GF-D8 (cell line): ENCODE measurements at regions not wholly inside any gene's neighbourhood (a gene's known extent, or its start where the extent isn't known, plus 50 kb on each side); places are given as distances from the start of the nearest gene placed in this dataset.

Source experiments
- DNase-seq: peaks from one replicate; lab custom pipeline; 2025; lab: John Stamatoyannopoulos, UW

DNA sequence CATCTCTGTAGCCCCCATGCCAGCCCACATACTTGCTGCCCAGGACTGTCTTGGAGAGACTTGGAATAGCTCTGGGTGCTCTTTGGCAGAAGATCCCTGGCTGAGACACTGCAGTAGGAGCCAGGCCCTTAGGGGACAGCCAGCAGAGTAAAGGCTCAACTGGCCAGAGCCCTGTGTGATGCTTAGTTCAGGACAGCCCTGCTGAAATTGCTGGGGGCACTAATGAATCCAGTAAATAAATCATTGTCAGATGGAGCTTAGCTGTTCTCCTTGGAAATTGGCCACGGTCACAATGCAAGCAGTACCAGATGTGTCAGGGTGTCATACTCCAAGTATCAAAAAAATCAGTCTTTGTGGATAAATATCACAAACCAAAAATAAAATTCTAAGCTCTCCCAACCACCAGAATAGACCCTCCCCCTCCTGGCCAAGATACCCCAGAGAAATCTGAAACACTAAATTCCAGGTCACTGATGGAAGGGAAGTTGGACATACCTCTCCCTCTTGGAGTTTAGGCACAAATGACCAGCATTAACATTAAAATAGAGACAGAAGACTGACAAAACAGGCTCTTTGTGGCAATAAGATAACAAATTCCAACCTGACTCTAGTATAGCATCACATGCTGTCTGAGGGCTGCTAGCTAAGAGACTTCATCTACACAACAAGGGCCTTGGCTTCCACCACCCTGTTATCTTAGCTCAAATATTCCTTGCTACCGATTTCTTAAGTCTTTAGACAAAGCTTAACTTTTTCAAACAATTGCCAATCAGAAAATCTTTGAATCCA lies 83.2 kb upstream of the DNAH14 start:
- no peak for DNase-seq

DNA sequence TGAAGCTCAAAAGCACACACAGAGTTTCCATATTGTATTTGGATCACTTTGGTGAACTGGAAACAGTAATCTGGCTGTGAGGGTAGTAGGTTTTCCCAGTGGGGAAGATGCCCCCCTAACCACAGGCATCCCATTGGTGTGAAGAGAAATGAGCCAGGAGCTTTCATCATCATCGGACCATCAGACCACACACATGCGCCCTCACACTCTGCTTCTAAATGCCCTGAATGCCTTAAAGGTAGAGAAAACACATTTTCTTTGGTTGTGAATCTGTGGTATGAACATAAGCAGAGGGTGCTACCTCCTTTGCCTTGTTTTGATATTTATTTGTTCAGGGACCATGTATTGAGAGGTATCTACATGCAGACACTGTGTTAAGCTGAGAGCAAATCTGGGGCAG lies 79.0 kb upstream of the DNAH14 start:
- DNase-seq: no peak

DNA sequence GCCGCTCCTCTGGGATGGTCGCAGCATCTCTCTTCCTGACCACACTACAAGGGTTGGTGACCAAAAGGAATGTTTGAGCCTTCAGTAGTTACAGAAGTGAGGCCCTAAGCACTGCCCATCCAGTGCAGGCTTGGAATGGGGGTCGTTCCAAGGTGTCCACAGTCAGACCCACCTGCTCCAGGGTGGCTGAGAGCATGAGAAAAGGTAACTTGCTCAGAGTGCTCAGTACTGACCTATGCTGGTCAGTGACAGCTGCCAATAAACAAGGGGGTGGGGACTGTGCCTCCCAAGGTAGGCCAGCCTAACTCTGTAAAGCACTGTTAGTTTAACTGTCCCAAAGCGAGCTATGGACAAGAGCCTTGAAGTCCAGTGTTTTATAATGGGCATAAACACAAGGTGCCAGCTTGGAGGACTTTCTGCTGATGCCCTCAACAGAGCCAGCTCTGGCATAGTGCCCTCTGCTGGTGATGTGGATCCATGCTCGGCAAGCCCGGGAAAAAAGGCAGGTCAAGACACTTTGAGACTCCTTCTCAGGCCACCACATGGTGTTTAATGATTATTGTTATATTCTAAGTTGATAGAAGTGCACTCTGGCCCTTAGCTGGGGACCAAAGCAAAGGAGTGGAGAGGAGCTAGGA lies 78.1 kb upstream of the DNAH14 start:
- DNase-seq: no peak

DNA sequence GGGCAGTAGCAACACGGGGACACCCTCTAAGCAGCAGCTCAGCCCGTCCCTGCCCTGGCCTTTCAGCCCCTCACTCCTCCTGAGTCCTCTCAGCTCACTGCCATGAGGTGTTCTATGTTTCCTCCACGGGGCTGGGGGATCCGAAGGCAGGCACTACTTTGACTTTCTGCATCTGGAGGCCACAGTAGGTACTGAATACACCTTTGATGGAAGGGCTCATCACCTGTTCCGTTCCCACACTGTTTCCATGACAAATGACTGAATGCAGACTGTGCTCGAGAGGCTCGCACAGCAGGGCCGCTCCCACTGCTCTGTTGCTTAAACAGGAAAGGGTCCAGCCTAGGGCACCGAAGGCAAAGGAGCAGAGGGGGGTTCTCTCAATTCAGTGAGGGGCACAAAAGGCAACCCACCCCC lies 77.6 kb upstream of the DNAH14 start:
- DNase-seq: no peak

- peak; percentile 4 for DNase-seq
Observed at GRCh38 chr1:224852901-224853568, 76.4 kb upstream of the DNAH14 start.

- no peak for DNase-seq
Observed at GRCh38 chr1:224856973-224857372, 72.5 kb upstream of the DNAH14 start.

GRCh38 chr1:224859651-224860050 lies 69.8 kb upstream of the DNAH14 start:
- DNase-seq: no peak

- DNase-seq: no peak
Observed at GRCh38 chr1:224860488-224861338, 68.8 kb upstream of the DNAH14 start.

GRCh38 chr1:224861339-224861716 lies 68.1 kb upstream of the DNAH14 start:
- no peak for DNase-seq

- no peak for DNase-seq
Observed at GRCh38 chr1:224863486-224863885, 66.0 kb upstream of the DNAH14 start.

DNA sequence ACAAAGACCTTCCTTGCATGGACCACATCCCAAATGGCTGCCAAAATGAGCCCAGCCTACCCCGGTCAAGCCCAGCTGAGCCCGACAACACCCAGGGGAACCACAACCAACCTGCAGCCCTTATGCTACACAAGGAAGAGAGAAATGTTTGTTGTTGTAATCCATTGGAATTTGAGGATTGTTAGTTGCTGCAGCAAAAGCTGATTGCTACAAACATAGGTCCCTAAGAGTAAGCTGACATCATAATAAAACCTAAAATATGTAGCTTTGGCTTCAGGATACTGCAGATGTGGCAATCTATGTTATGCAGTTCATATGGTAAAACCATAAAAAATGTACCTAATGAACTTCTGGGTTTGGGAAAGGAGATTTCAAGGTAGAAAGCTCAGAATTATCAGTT lies 65.5 kb upstream of the DNAH14 start:
- no peak for DNase-seq

- no peak for DNase-seq
Observed at GRCh38 chr1:224865510-224865909, 64.0 kb upstream of the DNAH14 start.

- no peak for DNase-seq
Observed at GRCh38 chr1:224866940-224867339, 62.5 kb upstream of the DNAH14 start.

GRCh38 chr1:224867715-224868114 lies 61.8 kb upstream of the DNAH14 start:
- DNase-seq: no peak

DNA sequence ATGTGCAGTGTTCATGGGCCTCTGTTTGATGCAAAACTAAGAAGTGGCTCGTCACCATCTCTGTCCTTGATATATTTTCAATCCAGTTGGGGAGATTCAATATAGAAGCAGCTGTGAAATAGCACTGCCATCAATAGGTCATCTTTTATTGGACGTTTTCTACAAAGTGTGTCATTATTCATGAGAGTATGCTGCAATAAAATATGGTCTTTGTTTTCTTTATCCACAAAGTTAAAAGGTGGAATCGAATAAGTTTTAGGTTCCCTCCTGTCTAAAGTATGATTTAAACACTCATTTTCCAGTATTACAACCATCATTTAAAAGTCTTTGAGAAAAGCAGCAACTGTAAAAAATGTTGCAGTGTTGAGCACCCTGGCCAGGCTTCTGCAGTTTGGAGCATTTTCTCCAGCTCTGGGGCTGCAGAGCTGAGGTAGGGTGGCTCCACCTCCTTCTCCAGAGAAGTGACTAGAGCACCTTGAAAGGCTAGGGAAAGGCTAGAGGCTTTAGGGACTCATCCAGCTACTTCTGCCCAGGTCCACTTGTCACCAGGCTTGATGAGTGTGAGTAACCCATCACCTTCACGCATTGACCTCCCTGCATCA lies 56.5 kb upstream of the DNAH14 start:
- DNase-seq: no peak

GRCh38 chr1:224873434-224874369 lies 55.8 kb upstream of the DNAH14 start:
- no peak for DNase-seq

- no peak for DNase-seq
Observed at GRCh38 chr1:224874775-224875174, 54.7 kb upstream of the DNAH14 start.

DNA sequence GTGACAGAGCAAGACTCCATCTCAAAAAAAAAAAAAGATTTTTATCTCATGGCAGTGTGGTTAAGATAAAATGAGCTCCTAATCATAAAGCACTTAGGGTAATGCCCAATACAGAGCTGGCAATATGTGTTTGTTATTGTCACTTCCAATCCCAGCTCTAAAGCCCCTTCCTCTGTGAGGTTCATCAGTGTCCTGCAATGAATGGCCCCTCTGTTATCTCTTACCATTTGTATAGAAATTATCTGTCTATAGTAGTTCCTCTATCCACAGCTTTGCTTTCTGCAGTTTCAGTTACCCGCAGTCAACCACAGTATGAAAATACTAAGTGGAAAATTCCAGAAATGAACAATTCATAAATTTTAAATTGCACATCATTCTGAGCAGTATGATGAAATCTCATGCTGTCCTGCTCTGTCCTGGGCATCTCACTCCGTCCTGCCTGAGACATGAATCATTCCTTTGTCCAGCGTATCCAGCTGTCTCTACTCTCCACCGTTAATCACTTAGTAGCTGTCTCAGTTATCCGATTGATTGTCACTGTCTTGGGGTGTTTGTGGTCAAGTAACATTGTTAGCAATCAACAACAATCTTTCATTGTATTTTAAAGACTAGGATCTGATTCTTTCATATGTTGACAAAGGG lies 50.2 kb upstream of the DNAH14 start:
- no peak for DNase-seq
